DND-41 (cell line): ENCODE measurements at regions not wholly inside any gene's neighbourhood (a gene's known extent, or its start where the extent isn't known, plus 50 kb on each side); places are given as distances from the start of the nearest gene placed in this dataset.

ENCODE experiments used
- EZH2 ChIP-seq: IDR thresholded peaks from 3 replicates; pipeline ENCODE4 v1.6.1; 2012; ENCODE audit warnings: borderline replicate concordance, low read depth, mild to moderate bottlenecking, moderate library complexity, low read length, inconsistent platforms; ENCODE audit not compliant: severe bottlenecking
- TF ChIP-seq, protein P1 (sequence below): IDR thresholded peaks from 2 replicates; pipeline ENCODE4 v1.5.1; 2012; ENCODE audit warnings: borderline replicate concordance, low read length, moderate library complexity, mild to moderate bottlenecking; ENCODE audit not compliant: poor library complexity, severe bottlenecking; ENCODE audit errors: extremely low read depth

DNA sequence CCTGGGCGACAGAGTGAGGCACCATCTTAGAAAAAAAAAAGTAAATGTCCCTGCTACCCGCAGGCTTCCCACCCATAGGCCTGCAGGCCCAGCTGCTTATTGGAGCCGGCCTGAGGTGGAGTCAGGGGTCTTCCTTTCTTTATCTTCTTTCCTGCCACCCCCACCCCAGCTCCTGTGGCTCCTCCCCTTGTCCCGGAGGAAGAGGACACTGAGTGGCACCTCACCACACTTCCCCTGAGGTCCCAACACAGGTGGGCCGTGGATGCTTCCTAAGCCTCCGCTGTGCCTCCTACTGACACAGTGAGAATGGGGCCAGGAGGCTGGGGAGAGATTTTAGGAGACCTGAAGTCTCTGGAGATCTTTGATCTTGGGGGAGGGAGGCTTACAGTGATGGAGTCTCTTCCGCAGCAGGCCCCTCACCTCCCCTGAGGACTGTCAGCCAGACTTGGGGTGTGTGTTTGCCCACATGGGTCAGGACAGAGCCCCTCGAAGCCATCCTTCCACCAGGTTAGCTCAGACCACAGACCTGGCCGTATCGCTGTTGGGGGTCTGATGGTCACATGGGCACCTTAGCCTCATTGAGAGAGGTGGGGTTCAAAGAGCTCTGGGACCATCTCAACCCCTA lies 135.4 kb upstream of the IER5L start:
- TF ChIP-seq, protein P1, sequence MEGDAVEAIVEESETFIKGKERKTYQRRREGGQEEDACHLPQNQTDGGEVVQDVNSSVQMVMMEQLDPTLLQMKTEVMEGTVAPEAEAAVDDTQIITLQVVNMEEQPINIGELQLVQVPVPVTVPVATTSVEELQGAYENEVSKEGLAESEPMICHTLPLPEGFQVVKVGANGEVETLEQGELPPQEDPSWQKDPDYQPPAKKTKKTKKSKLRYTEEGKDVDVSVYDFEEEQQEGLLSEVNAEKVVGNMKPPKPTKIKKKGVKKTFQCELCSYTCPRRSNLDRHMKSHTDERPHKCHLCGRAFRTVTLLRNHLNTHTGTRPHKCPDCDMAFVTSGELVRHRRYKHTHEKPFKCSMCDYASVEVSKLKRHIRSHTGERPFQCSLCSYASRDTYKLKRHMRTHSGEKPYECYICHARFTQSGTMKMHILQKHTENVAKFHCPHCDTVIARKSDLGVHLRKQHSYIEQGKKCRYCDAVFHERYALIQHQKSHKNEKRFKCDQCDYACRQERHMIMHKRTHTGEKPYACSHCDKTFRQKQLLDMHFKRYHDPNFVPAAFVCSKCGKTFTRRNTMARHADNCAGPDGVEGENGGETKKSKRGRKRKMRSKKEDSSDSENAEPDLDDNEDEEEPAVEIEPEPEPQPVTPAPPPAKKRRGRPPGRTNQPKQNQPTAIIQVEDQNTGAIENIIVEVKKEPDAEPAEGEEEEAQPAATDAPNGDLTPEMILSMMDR = no peak
- no peak for TF ChIP-seq EZH2
